AG08396 (cell line): ENCODE measurements at regions not wholly inside any gene's neighbourhood (a gene's known extent, or its start where the extent isn't known, plus 50 kb on each side); places are given as distances from the start of the nearest gene placed in this dataset.
"Not testable (repeated sequence)": the region's sequence is repeated elsewhere in the genome, so short reads cannot be mapped to it uniquely, and the experiment has no call there.

Experiments
- DNase-seq: peaks from one replicate; pipeline ENCODE4 v3.0.0; 2012; ENCODE audit warnings: low spot score, mixed read lengths

DNA sequence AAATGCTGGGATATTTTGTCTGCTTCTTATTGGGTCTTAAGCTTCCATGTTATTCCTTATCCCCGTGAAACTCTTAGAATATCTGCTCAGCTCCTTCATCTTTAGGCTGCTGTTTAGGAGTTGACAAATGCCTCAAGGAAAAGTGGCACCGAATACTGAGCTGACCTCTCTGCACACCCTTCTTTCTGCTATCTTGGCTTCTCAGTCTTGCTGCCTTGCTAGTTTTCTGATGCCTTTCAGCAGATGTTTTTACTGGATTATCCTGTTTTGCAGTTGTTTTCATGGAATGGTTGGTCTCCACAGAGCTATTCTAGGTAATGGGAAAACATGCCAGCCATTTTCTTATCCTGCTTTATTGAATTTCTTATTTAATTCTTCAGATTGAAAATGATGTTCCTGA, 86.3 kb downstream of the GYPE start:
- DNase-seq, result no peak

DNA sequence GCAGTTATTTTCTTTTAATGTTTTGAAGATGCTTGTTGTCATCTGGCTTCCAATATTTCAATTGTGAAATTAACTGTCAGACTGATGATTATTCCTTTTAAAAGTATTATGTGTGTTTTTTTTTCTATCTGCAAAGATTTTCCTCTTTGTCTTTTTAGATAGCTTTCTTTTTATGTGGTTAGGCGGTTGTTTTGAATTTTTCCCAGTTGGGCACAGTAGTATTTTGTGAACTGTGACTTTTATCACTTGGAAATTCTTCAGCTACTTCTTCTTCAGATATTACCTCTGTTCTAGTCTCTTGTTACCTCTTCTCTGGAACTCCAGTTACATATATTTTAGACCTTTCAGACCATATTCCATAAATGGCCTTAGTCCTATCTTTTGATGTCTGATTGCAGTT, 87.5 kb downstream of the GYPE start:
- not testable (repeated sequence) for DNase-seq

GRCh38 chr4:143815375-143815774, 90.0 kb downstream of the GYPE start:
- DNase-seq, result not testable (repeated sequence)

GRCh38 chr4:143813431-143814154, 91.8 kb downstream of the GYPE start:
- not testable (repeated sequence) for DNase-seq

GRCh38 chr4:143791693-143792092, 91.2 kb upstream of the FREM3 start:
- not testable (repeated sequence) for DNase-seq

- DNase-seq, result not testable (repeated sequence)
Observed at GRCh38 chr4:143790425-143790824, 90.0 kb upstream of the FREM3 start.

DNA sequence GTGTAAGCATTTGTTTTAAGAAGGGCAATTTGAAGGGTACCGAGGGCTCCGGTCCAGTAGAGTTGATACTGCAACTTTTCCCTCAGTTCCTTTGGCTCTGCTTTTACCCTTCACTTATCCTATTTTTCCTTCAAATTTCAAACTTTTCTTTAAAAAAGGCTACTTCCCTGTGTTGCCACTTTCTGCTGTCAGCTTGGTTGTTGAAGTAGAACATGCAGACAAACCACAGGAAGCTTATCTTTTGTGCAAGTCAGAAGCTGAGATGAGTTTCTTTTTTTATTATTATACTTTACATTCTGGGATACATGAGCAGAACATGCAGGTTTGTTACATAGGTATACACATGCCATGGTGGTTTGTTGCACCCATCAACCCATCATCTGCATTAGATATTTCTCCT, 89.1 kb upstream of the FREM3 start:
- DNase-seq, result not testable (repeated sequence)

GRCh38 chr4:143784567-143784966, 84.1 kb upstream of the FREM3 start:
- DNase-seq, result no peak

- no peak for DNase-seq
Observed at GRCh38 chr4:143782521-143782920, 82.0 kb upstream of the FREM3 start.

- DNase-seq, result peak; percentile 34
Observed at GRCh38 chr4:143773998-143774895, 73.8 kb upstream of the FREM3 start.

DNA sequence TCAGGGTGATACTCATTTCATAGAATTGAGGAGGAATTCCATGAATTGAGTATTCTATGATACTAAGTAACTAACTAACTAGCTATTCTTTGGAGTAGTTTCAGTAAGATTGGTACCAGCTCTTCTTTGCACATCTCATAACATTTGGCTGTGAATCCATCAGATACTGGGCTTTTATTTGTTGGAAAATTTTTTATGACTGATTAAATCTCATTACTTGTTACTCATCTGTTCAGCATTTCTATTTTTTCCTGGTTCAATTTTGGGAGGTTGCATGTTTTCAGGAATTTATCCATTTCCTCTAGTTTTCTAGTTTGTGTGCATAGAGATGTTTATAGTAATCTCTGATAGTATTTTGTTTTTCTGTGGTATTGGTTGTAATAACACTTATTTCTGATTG, 70.8 kb upstream of the FREM3 start:
- no peak for DNase-seq

GRCh38 chr4:143768007-143768591, 67.6 kb upstream of the FREM3 start:
- no peak for DNase-seq

- no peak for DNase-seq
Observed at GRCh38 chr4:143763587-143763986, 63.1 kb upstream of the FREM3 start.

GRCh38 chr4:143762511-143762910, 62.0 kb upstream of the FREM3 start:
- DNase-seq, result no peak
